G401 (cell line): ENCODE measurements at regions not wholly inside any gene's neighbourhood (a gene's known extent, or its start where the extent isn't known, plus 50 kb on each side); places are given as distances from the start of the nearest gene placed in this dataset.

Experiments used
- DNase-seq: peaks from one replicate; pipeline ENCODE4 v3.0.0-alpha.2; 2015; ENCODE audit warnings: low spot score
- in situ Hi-C: cut with HindIII; loops from 2 replicates; pipeline ENCODE4 v1.10.0; 2016; ENCODE audit warnings: low sequenced_read_pairs, mixed read lengths

- DNase-seq, result no peak
- in situ Hi-C loops, result no loop called here
These were observed 169.1 kb upstream of the PTCHD4 start for GRCh38 chr6:48280035-48280620.

- in situ Hi-C loops, result no loop called here
- DNase-seq, result no peak
These were observed 167.3 kb upstream of the PTCHD4 start for GRCh38 chr6:48278261-48278660.

- in situ Hi-C loops, result no loop called here
- DNase-seq, result no peak
These were observed 161.5 kb upstream of the PTCHD4 start for GRCh38 chr6:48272518-48272917.

GRCh38 chr6:48255094-48255493 lies 144.1 kb upstream of the PTCHD4 start:
- no peak for DNase-seq
- in situ Hi-C loops, result no loop called here

- in situ Hi-C loops, result no loop called here
- DNase-seq, result no peak
These were observed 138.1 kb upstream of the PTCHD4 start for GRCh38 chr6:48249071-48249470.

- DNase-seq, result no peak
- in situ Hi-C loops, result no loop called here
These were observed 132.1 kb upstream of the PTCHD4 start for GRCh38 chr6:48243071-48243470.

- no peak for DNase-seq
- in situ Hi-C loops, result no loop called here
These were observed 129.3 kb upstream of the PTCHD4 start for GRCh38 chr6:48240287-48240686.

- in situ Hi-C loops, result no loop called here
- no peak for DNase-seq
These were observed 125.4 kb upstream of the PTCHD4 start for GRCh38 chr6:48236375-48236774.

GRCh38 chr6:48233063-48233462 lies 122.1 kb upstream of the PTCHD4 start:
- in situ Hi-C loops, result no loop called here
- no peak for DNase-seq

- no peak for DNase-seq
- in situ Hi-C loops, result no loop called here
These were observed 118.8 kb upstream of the PTCHD4 start for GRCh38 chr6:48229841-48230240.

GRCh38 chr6:48222241-48222640 lies 111.2 kb upstream of the PTCHD4 start:
- in situ Hi-C loops, result no loop called here

GRCh38 chr6:48213076-48213788 lies 102.2 kb upstream of the PTCHD4 start:
- in situ Hi-C loops, result no loop called here
- DNase-seq, result no peak

More at GRCh38 chr6:48222241-48222640, 111.2 kb upstream of the PTCHD4 start:
- no peak for DNase-seq

GRCh38 chr6:48212501-48212900 lies 101.5 kb upstream of the PTCHD4 start:
- in situ Hi-C loops, result no loop called here
- DNase-seq, result no peak

- in situ Hi-C loops, result no loop called here
- no peak for DNase-seq
These were observed 95.1 kb upstream of the PTCHD4 start for GRCh38 chr6:48206091-48206490.

GRCh38 chr6:48200869-48201390 lies 89.9 kb upstream of the PTCHD4 start:
- no peak for DNase-seq
- in situ Hi-C loops, result no loop called here

GRCh38 chr6:48199499-48199898 lies 88.5 kb upstream of the PTCHD4 start:
- no peak for DNase-seq
- in situ Hi-C loops, result no loop called here

GRCh38 chr6:48197941-48198340 lies 86.9 kb upstream of the PTCHD4 start:
- in situ Hi-C loops, result no loop called here
- no peak for DNase-seq

- in situ Hi-C loops, result no loop called here
- DNase-seq, result no peak
These were observed 83.7 kb upstream of the PTCHD4 start for GRCh38 chr6:48194596-48195295.

GRCh38 chr6:48188158-48188557 lies 77.2 kb upstream of the PTCHD4 start:
- no peak for DNase-seq
- in situ Hi-C loops, result no loop called here

GRCh38 chr6:48186746-48187145 lies 75.7 kb upstream of the PTCHD4 start:
- in situ Hi-C loops, result no loop called here
- DNase-seq, result no peak
